ENCODE measurements at regions not wholly inside any gene's neighbourhood (a gene's known extent, or its start where the extent isn't known, plus 50 kb on each side); places are given as distances from the start of the nearest gene placed in this dataset.

DNA sequence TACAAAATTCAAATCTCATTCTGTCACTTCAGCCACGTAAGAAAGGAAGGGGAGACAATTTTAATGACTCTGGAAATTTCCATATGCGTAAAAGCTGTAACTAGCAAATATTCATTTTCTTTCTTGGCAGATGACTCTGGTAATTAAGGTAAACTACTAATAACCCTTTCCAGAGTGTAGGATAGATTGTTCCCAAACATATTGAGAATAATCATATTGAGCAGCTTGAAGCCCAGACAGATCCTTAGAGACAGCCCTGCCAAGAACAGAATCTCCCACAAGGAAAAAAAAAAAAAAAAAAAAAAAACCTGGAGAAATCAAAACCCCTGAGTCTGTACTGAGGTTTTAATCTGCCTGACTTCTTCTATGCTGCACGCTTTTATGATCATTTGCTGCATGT, 163.6 kb upstream of the TMPO start:
- DNase-seq (ENCODE audit: low read depth), result no peak

- DNase-seq (ENCODE audit: low read depth), result peak; percentile 88
These were observed 163.1 kb upstream of the TMPO start for GRCh38 chr12:98352218-98352811.

GRCh38 chr12:98352835-98353234, 162.6 kb upstream of the TMPO start:
- no peak for DNase-seq (ENCODE audit: low read depth)

DNA sequence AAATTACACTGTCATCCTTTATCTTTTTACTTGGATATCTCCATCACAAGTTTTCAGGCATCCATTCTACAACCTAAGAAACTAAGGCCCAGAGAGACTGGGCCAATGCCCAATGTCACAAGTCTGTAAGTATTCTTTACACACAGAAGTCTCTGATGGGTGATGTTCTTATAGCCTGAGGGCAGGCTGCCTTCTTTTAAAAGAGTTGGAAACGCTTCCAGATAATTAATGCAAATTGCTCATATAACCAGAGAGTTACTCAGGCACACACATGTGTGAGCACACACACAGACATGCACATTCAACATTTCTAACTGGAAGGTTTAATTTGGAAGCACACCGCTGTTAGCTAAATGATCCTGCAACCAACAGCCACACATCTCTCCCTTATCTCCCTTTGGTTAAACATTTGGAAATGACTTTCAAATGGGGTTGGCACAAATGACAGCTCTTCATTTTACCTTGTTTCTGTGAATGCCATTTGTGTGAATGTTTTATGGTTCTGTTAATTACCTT, 160.8 kb upstream of the TMPO start:
- DNase-seq (ENCODE audit: low read depth), result no peak

DNA sequence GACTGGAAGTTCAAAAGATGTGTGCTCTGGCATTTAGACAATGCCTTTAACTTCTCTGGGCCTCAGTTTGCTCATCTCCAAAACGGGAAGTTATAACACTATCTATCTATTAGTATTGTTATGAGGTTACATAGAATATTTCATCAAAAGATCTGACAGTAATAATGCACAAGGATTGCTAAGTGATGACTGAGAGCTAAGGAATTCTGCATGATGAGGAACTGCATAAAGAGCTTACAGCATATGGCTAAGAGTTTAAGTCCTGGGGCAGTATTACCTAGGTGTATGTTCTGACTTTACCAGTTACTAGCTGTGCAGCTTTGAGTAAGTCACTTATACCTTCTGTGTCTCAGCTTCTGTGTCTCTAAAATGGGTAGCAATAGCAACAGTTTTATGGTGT, 160.1 kb upstream of the TMPO start:
- peak; percentile 57 for DNase-seq (ENCODE audit: low read depth)

GRCh38 chr12:98355933-98356332, 159.5 kb upstream of the TMPO start:
- no peak for DNase-seq (ENCODE audit: low read depth)

DNA sequence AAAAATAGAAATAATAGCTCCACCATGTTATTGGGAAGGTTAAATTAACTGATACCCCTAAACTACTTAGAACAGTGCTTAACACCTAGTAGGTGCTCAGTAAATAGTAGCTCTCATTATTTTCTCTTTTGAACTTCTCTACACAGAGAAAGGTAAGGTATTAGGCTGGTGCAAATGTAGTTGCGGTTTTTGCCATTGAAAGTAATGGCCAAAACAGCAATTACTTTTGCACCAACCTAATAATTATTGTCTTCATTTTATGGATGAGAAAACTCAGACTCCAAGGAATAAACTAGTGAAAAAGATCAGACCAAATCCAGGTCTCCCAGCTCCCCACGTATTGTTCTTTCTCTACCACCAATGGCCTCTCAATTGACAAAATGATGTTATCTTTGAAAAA, 157.2 kb upstream of the TMPO start:
- no peak for DNase-seq (ENCODE audit: low read depth)

DNA sequence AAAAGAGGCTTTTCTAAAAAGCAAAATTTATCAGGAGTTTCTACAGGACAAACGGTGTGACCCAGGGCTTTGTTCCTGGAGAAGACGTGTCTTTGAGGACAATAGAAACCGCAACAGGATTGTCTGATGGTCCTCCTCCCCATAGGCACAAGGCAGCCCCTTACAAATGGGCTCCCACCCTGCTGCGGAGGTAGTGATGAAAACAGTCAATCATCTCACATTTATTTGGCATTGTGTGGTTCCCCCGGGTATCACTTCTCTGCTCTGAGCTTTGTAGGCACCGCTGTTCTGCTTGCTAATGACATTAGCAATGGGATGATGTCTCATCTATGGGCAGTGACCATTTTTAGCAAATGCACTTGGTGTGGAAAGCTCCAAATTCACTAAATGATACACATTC, 155.5 kb upstream of the TMPO start:
- no peak for DNase-seq (ENCODE audit: low read depth)

GRCh38 chr12:98360401-98360800, 155.0 kb upstream of the TMPO start:
- no peak for DNase-seq (ENCODE audit: low read depth)

- DNase-seq (ENCODE audit: low read depth), result no peak
These were observed 145.8 kb upstream of the TMPO start for GRCh38 chr12:98369581-98369980.

GRCh38 chr12:98370976-98371375, 144.4 kb upstream of the TMPO start:
- no peak for DNase-seq (ENCODE audit: low read depth)

DNA sequence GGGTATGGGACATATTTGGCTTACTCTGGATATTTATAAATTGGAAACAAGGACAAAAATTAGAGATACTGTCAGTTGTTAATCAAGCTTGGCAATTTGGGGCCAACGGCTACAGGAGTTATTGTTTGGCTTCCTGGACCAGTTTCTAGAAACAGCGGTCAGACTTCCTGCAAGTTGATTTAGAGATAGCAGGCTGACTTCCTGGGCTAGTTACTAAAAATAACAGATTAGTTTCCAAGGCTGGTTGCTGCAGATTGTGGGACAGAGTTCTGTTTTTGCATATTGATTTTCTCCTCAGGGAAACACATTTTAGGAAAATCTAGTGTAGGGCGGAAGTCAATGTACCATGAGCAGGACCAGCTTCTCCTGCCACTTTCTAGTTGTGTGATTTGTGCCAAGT, 144.0 kb upstream of the TMPO start:
- DNase-seq (ENCODE audit: low read depth), result no peak

DNA sequence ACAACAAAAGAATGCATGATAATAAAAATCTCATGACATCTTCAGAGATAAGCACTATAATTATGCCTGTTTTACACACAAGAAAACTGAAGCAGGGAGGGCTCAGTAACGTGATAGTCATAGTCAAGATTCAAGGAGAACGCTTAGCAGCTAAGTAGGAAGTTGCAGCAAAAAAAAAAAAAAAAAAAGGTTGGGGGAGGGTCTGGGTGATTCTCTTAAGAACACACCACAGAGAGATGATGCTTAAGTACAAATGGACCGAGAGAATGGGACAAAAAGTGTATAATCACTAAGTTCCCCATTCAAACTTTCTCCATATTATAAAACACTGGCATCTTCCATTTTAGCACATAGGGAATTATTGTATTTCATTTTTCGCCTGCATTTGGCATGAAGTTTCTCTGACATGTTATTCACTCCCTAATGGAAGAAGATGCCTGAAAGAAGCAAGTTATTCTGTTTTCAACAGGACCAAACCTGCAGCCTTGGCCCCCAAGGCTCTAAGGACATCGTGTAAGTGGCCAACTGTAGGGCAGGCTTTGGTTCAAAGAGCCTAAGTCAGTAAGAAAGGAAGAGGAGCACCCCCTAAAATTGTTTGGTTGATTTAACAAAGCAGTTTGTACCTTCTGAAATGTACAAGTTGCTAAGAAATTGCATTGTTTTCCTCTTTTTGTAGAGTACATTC, 142.9 kb upstream of the TMPO start:
- no peak for DNase-seq (ENCODE audit: low read depth)

- DNase-seq (ENCODE audit: low read depth), result no peak
These were observed 142.3 kb upstream of the TMPO start for GRCh38 chr12:98373025-98373554.

DNA sequence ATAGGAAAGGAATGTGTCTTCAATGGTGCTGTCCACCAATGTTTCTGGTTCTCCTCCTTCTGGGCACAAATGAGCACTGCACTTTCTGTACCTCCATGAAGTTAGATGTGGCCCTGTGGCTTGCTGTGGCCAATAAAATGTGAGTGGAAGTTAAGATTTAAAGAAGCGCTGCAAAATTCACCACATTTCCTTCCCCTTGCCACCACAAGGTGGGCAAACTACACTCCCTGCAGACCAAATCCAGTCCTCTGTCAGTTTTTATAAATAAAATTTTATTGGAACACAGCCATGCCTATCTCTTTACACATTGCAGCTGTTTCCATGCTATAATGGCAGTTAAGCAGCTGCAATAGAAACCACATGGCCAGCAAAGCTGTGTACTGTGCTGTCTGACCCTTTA, 141.4 kb upstream of the TMPO start:
- no peak for DNase-seq (ENCODE audit: low read depth)

- DNase-seq (ENCODE audit: low read depth), result no peak
These were observed 136.3 kb upstream of the TMPO start for GRCh38 chr12:98379106-98379505.

- DNase-seq (ENCODE audit: low read depth), result no peak
These were observed 129.7 kb upstream of the TMPO start for GRCh38 chr12:98385641-98386040.

DNA sequence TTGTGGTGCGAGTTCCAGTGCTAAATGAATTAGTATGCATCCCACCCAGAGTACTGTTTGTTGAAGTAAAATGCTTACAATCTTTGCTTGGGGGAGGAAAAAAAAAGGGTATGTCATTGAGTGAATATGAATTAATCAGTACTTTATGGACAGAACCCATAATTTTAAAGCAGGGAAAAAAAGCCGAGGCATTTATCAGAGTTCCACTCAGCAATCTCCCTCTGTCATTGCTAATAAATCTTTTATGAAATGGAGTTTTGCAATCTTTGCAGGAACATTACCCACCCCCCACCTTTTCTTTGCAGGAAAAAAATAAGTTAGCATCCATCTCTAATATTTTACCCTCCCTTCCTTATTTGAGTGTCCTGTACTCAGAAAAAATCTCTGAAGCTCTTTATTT, 127.9 kb upstream of the TMPO start:
- DNase-seq (ENCODE audit: low read depth), result no peak

GRCh38 chr12:98388126-98388525, 127.3 kb upstream of the TMPO start:
- DNase-seq (ENCODE audit: low read depth), result no peak

DNA sequence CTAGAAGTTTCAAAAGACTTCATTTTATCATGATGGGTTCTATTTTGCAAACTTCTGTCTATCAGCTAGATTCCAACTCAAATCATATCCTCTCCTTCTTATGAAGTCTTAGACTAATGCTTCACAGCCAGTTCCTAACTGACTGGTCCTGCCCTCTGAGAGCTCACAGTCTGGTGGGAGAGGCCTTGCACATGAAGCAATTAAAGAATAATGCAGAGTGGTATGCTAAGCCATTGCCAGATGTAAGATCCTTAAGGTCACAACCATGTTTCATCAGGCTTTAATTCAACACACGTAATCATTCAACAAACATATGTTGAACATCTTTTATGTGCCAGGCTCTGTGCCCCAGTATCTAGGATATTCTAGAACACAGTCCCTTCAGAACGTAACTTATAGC, 125.8 kb upstream of the TMPO start:
- DNase-seq (ENCODE audit: low read depth), result no peak

GRCh38 chr12:98397323-98398105, 117.9 kb upstream of the TMPO start:
- peak; percentile 48 for DNase-seq (ENCODE audit: low read depth)

- DNase-seq (ENCODE audit: low read depth), result no peak
These were observed 115.9 kb upstream of the TMPO start for GRCh38 chr12:98399532-98399931.

GRCh38 chr12:98401427-98401826, 114.0 kb upstream of the TMPO start:
- DNase-seq (ENCODE audit: low read depth), result no peak

All from HS-5 (cell line).